H1 (cell line): ENCODE measurements at regions not wholly inside any gene's neighbourhood (a gene's known extent, or its start where the extent isn't known, plus 50 kb on each side); places are given as distances from the start of the nearest gene placed in this dataset.

ENCODE experiments used
- CTCF ChIA-PET: fragments of 300-600 bp; sonication (Branson Sonifier 250); formaldehyde crosslinking; loops from one replicate; lab custom pipeline; 2021; ENCODE audit not compliant: partially characterized antibody; lab: Charles Lee
- POLR2A ChIA-PET: fragments of 300-600 bp; sonication (Branson Sonifier 250); formaldehyde crosslinking; loops from one replicate; lab custom pipeline; 2021; ENCODE audit warnings: inconsistent platforms; ENCODE audit not compliant: partially characterized antibody; lab: Charles Lee
- DNase-seq, 2 experiments: peaks; one replicate each; pipeline versions ENCODE4 v3.0.0 to v3.0.0-alpha.2; 2010 to 2022; ENCODE audit warnings: low spot score in 2 of 2, low read depth in 1 of 2, mixed read lengths in 1 of 2
- FAIRE-seq: peaks from 2 replicates; lab custom pipeline; 2011; peaks lifted over from hg19 to GRCh38; lab: Jason Lieb, UNC
- H2AFZ ChIP-seq: 2 replicates; pipeline ENCODE4 v1.8.1; 2012; ENCODE audit warnings: low read length, inconsistent platforms
- H2AK5ac ChIP-seq: 2 replicates; pipeline ENCODE4 v1.6.1; 2013; ENCODE audit warnings: low read depth, low read length
- H2BK120ac ChIP-seq: replicated peaks from 2 replicates; pipeline ENCODE3; 2013; ENCODE audit warnings: low read depth, low read length, inconsistent platforms
- H2BK12ac ChIP-seq: 2 replicates; pipeline ENCODE4 v1.6.1; 2013; ENCODE audit warnings: low read depth, low read length
- H2BK15ac ChIP-seq: 2 replicates; pipeline ENCODE4 v1.6.1; 2013; ENCODE audit warnings: low read length
- H2BK20ac ChIP-seq: 2 replicates; pipeline ENCODE4 v1.6.1; 2013; ENCODE audit warnings: low read length
- H2BK5ac ChIP-seq: 2 replicates; pipeline ENCODE4 v1.6.1; 2013; ENCODE audit warnings: low read depth, low read length
- H3K14ac ChIP-seq: 2 replicates; pipeline ENCODE4 v1.6.1; 2013; ENCODE audit warnings: inconsistent platforms; ENCODE audit not compliant: insufficient read length
- H3K18ac ChIP-seq: 2 replicates; pipeline ENCODE4 v1.6.1; 2013; ENCODE audit warnings: low read length; ENCODE audit errors: extremely low read depth
- H3K23ac ChIP-seq: 2 replicates; pipeline ENCODE4 v1.6.1; 2013; ENCODE audit warnings: inconsistent platforms; ENCODE audit not compliant: insufficient read length
- H3K23me2 ChIP-seq: 2 replicates; pipeline ENCODE4 v1.6.1; 2013; ENCODE audit warnings: low read depth, low read length
- H3K27ac ChIP-seq: 2 replicates; pipeline ENCODE4 v1.6.1; 2011; ENCODE audit warnings: low read depth, low read length, inconsistent platforms
- H3K27me3 ChIP-seq, 4 experiments: replicated peaks in 1 of 4; 1 replicate in 1 of 4; 2 replicates in 3 of 4; pipeline versions ENCODE4 v1.6.1 to v1.8.1; 2011 to 2013; ENCODE audit warnings: low read length in 3 of 4, mild to moderate bottlenecking in 3 of 4, inconsistent platforms in 2 of 4, mixed read lengths in 2 of 4, moderate library complexity in 1 of 4; ENCODE audit not compliant: control insufficient read depth in 3 of 4, insufficient read depth in 3 of 4; ENCODE audit errors: extremely low read depth in 1 of 4
- H3K36me3 ChIP-seq, 4 experiments: 2 replicates each; pipeline versions ENCODE4 v1.6.1 to v1.8.1; 2011 to 2013; ENCODE audit warnings: mild to moderate bottlenecking in 4 of 4, low read length in 3 of 4, moderate library complexity in 2 of 4, control low read depth in 1 of 4, inconsistent platforms in 1 of 4; ENCODE audit not compliant: insufficient read depth in 4 of 4, control insufficient read depth in 2 of 4
- H3K4ac ChIP-seq: replicated peaks from 2 replicates; pipeline ENCODE3; 2013; ENCODE audit warnings: low read length, low read depth, mixed read lengths, inconsistent platforms; ENCODE audit not compliant: insufficient read length
- H3K4me1 ChIP-seq, 4 experiments: replicated peaks in 1 of 4; 1 replicate in 1 of 4; 2 replicates in 3 of 4; pipeline versions ENCODE4 v1.6.1 to v1.8.1; 2011 to 2013; ENCODE audit warnings: low read length in 3 of 4, inconsistent platforms in 2 of 4, mixed read lengths in 1 of 4; ENCODE audit not compliant: insufficient read depth in 4 of 4, control insufficient read depth in 3 of 4
- H3K4me2 ChIP-seq, 2 experiments: 2 replicates each; pipeline versions ENCODE4 v1.6.1 to v1.8.1; 2011 to 2013; ENCODE audit warnings: low read depth in 2 of 2, low read length in 2 of 2, control low read depth in 1 of 2, inconsistent platforms in 1 of 2, mild to moderate bottlenecking in 1 of 2; ENCODE audit not compliant: insufficient read depth in 1 of 2
- H3K4me3 ChIP-seq, 4 experiments: fragments of 200-600, 300-600 bp in 1 of 4; sonication (generic), shearing (Covaris generic), sonication (Bioruptor Twin) in 1 of 4; 2 replicates each; pipeline versions ENCODE4 v1.5.1 to v1.8.1; 2011 to 2016; ENCODE audit warnings: low read length in 4 of 4, low read depth in 3 of 4, control low read depth in 2 of 4, inconsistent platforms in 2 of 4, mild to moderate bottlenecking in 2 of 4, mixed read lengths in 1 of 4, moderate library complexity in 1 of 4; ENCODE audit not compliant: insufficient read depth in 2 of 4; ENCODE audit errors: extremely low read depth in 1 of 4
- H3K56ac ChIP-seq: replicated peaks from 2 replicates; pipeline ENCODE3; 2013; ENCODE audit warnings: low read depth, mild to moderate bottlenecking, mixed read lengths, low read length, inconsistent platforms; ENCODE audit not compliant: insufficient read length
- H3K79me1 ChIP-seq: 2 replicates; pipeline ENCODE4 v1.6.1; 2013; ENCODE audit warnings: low read depth, low read length, control low read depth
- H3K79me2 ChIP-seq, 2 experiments: 2 replicates each; pipeline versions ENCODE4 v1.6.1 to v1.8.1; 2012 to 2013; ENCODE audit warnings: low read length in 2 of 2, mild to moderate bottlenecking in 2 of 2, inconsistent platforms in 1 of 2; ENCODE audit not compliant: insufficient read depth in 2 of 2, control insufficient read depth in 1 of 2
- H3K9ac ChIP-seq, 4 experiments: replicated peaks in 1 of 4; 1 replicate in 1 of 4; 2 replicates in 3 of 4; pipeline versions ENCODE4 v1.6.1 to v1.8.1; 2011 to 2013; ENCODE audit warnings: low read depth in 3 of 4, low read length in 3 of 4, control low read depth in 2 of 4, mild to moderate bottlenecking in 2 of 4, moderate library complexity in 2 of 4, inconsistent platforms in 1 of 4; ENCODE audit errors: extremely low read depth in 1 of 4
- H3K9me3 ChIP-seq, 2 experiments: 2 replicates each; pipeline versions ENCODE4 v1.6.1 to v1.8.1; 2012 to 2013; ENCODE audit warnings: mild to moderate bottlenecking in 2 of 2, moderate library complexity in 2 of 2, control low read depth in 1 of 2, inconsistent platforms in 1 of 2, low read depth in 1 of 2, low read length in 1 of 2, mixed read lengths in 1 of 2; ENCODE audit not compliant: insufficient read depth in 2 of 2
- H4K20me1 ChIP-seq, 2 experiments: replicated peaks in 1 of 2; 2 replicates each; pipeline versions ENCODE3 to v1.8.1; 2011 to 2013; ENCODE audit warnings: inconsistent platforms in 2 of 2, low read length in 2 of 2, mild to moderate bottlenecking in 1 of 2; ENCODE audit not compliant: insufficient read depth in 2 of 2, control insufficient read depth in 1 of 2
- H4K5ac ChIP-seq: 2 replicates; pipeline ENCODE4 v1.6.1; 2013; ENCODE audit warnings: low read length, low read depth, mixed read lengths, inconsistent platforms; ENCODE audit not compliant: insufficient read length
- H4K8ac ChIP-seq: 2 replicates; pipeline ENCODE4 v1.8.0; 2013; ENCODE audit warnings: mild to moderate bottlenecking, moderate library complexity, low read length, inconsistent platforms; ENCODE audit not compliant: insufficient read depth; ENCODE audit errors: extremely low read depth
- H4K91ac ChIP-seq: replicated peaks from 2 replicates; pipeline ENCODE3; 2013; ENCODE audit warnings: low read length, mixed read lengths, inconsistent platforms; ENCODE audit not compliant: insufficient read length
- KDM5A ChIP-seq: fragments of 200-600 bp; IDR thresholded peaks from 2 replicates; pipeline ENCODE4 v1.7.1; 2012; ENCODE audit warnings: mild to moderate bottlenecking, low read length, inconsistent platforms, mixed read lengths
- MAFK ChIP-seq: IDR thresholded peaks from 2 replicates; pipeline ENCODE4 v1.6.1; 2012; ENCODE audit warnings: low read depth, mild to moderate bottlenecking, improper control_type of control experiment, low read length
- whole genome bisulfite sequencing, 2 experiments: shearing (Covaris generic) in 1 of 2; methylation state at CpG; one replicate each; pipeline versions ENCODE4 v1.1.6 to v1.1.7; 2013 to 2015; ENCODE audit warnings: low lambda C conversion rate in 2 of 2, mixed read lengths in 2 of 2, inconsistent platforms in 1 of 2, low coverage in 1 of 2, missing lambda C conversion rate in 1 of 2; ENCODE audit not compliant: insufficient replicate concordance in 2 of 2, insufficient coverage in 1 of 2, insufficient read length in 1 of 2; ENCODE audit errors: extremely low coverage in 1 of 2, missing lambda C conversion rate in 1 of 2; 5-methylcytosine and 5-hydroxymethylcytosine counted together

GRCh38 chrX:5176766-5177165, 1051.9 kb downstream of the NLGN4X start:
- Histone ChIP-seq H3K79me2 (no peaks in the 10 kb centered on the region), H2BK15ac (no peak overlapping the region), H3K4me2 (no peak overlapping the region), H2BK20ac (no peak overlapping the region), H2BK120ac (no peak overlapping the region), H2BK12ac (no peak overlapping the region), H3K4ac (no peak overlapping the region), H3K14ac (no peak overlapping the region), H3K18ac (no peak overlapping the region), H3K4me1 (no peaks in the 10 kb centered on the region), H3K27me3 (no peaks in the 10 kb centered on the region), H4K20me1 (no peaks in the 10 kb centered on the region), H4K8ac (no peak overlapping the region), H2BK5ac (no peak overlapping the region), H3K27ac (no peak overlapping the region), H3K23ac (no peak overlapping the region), H3K56ac (no peak overlapping the region), H4K5ac (no peak overlapping the region), H3K9ac (no peak overlapping the region), H2AFZ (no peak overlapping the region), H3K4me3 (no peak overlapping the region), H2AK5ac (no peak overlapping the region), H3K23me2 (no peaks in the 10 kb centered on the region), H3K36me3 (no peaks in the 10 kb centered on the region), H3K79me1 (no peaks in the 10 kb centered on the region), H4K91ac (no peak overlapping the region), H3K9me3 (no peaks in the 10 kb centered on the region)
- CTCF ChIA-PET: no interaction called here
- DNase-seq (no peak), FAIRE-seq (no peak)
- POLR2A ChIA-PET: no interaction called here
- TF ChIP-seq MAFK (no peak), KDM5A (no peak)
- WGBS, 2 experiments: 83% methylated on average over 1 of the region's 1 CpG; no CpG with 5 or more reads in 1 of the 2 experiments
